ENCODE measurements at regions not wholly inside any gene's neighbourhood (a gene's known extent, or its start where the extent isn't known, plus 50 kb on each side); places are given as distances from the start of the nearest gene placed in this dataset.
A peak's percentile ranks its signal among the peaks of the same experiment; 100 is the strongest.

DNA sequence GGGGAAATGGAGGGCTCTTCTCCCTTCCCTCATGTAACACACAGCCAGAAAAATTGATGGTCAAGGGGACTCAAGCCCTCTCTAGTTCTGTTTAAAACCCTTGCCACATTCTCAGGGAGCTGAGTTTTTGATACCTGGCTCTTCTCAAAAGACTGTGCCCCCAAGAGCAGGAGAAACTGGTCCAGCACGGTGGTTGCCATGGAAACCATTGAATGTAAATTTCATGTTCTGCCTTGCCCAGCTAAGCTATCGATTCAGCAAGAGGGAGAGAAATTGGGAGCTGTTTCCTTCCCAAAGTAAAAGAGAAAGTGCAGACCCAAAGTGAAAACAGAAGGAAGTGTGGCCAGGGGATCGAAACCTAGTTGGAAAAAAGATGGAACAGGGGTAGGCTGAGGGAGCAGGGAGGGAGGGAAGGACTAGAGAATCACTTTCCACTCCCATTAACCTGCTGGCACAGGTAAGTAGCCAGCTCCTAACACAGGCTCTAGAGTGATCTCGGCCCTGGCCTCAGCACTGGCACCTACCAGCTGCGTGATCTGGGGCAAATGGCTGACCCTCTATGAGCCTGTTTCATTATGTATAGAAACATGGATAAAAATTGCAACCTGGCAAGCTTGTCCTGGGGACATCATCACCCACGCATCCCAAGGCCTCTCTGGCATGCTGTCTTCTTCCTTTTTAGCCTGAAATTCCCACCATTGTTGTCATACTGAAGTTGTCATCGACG lies 140.9 kb downstream of the TPRA1 start:
- Mint-ChIP-seq H3K27me3 (peaks cover 85% of the 10 kb centered on the region), H3K36me3 (ENCODE audit: low read depth) (peaks cover 7% of the 10 kb centered on the region), H3K27ac (no peak overlapping the region), H3K4me1 (peaks cover 6% of the 10 kb centered on the region), H3K4me3 (no peak overlapping the region)
- H3K9me3 ChIP-seq (ENCODE audit: control insufficient read depth, low read length, poor library complexity, severe bottlenecking) = no peaks in the 10 kb centered on the region
- ATAC-seq (no peak), DNase-seq (no peak)

DNA sequence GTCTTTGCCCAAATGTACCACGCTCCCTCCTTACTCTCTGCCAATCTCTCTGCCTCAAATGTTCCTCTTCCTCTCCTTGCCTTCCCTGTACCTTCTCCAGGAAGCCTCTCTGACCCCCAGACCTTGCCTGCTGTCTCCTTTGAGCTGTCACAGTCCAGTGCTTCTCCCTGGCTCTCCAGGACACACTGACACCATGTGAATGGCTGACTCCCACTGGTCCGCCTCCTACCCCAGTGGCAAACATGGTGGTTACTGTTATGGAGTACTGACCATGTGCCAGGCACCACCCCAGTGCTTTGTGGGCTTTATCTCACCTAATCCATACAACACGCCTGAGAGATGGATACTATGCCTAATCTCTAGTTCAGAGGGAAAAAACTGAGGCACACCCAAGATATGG lies 141.9 kb downstream of the TPRA1 start:
- no peak for DNase-seq
- no peak overlapping the region for H3K27ac Mint-ChIP-seq
- H3K4me3 Mint-ChIP-seq = no peak overlapping the region
- H3K9me3 ChIP-seq (ENCODE audit: control insufficient read depth, low read length, poor library complexity, severe bottlenecking) = no peaks in the 10 kb centered on the region
- peaks cover 77% of the 10 kb centered on the region for H3K27me3 Mint-ChIP-seq
- ATAC-seq = no peak
- peaks cover 4% of the 10 kb centered on the region for H3K4me1 Mint-ChIP-seq
- peaks cover 5% of the 10 kb centered on the region for H3K36me3 Mint-ChIP-seq (ENCODE audit: low read depth)

DNA sequence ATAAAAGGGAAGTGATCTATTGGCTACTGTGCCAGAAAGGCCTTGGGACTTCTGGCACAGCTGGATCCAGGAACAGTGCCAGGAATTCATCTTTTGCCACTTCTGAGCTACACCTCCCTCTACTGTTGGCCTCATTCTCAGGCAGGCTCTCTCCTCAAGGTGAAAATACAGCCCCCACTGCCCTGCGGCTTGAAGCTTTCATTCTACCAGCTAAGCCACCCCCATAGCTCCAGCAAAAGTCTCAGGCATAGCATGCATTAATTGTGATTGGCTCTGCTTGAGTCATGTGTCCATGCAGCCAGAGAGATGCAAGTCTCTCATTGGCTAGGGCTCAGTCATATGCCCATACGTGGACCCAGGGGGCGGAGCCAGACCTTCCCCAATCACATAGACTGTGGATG lies 142.4 kb downstream of the TPRA1 start:
- no peaks in the 10 kb centered on the region for H3K9me3 ChIP-seq (ENCODE audit: control insufficient read depth, low read length, poor library complexity, severe bottlenecking)
- ATAC-seq = no peak
- Mint-ChIP-seq H3K4me1 (peaks cover 4% of the 10 kb centered on the region), H3K36me3 (ENCODE audit: low read depth) (peaks cover 2% of the 10 kb centered on the region), H3K27ac (no peak overlapping the region), H3K27me3 (peaks cover 72% of the 10 kb centered on the region), H3K4me3 (no peak overlapping the region)
- no peak for DNase-seq

DNA sequence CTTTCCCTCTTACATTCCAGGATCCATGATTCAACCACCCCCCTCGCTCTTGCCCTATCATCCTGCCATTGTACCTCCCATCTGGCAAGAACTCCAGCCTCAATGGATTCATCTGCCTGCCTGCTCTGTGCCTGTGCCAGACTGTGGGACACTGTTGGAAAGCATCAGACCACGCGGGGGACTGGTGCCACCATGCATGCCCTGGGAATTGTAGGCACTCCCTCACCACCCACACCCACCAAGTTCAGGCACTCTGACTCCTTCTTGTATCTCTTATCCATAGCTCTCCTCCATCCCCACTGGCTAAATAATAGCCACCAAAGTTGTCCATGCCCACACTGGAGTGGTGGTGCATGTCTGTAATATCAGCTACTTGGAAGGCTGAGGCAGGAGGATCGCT lies 143.8 kb downstream of the TPRA1 start:
- Mint-ChIP-seq H3K4me3 (no peak overlapping the region), H3K4me1 (peaks cover 4% of the 10 kb centered on the region), H3K27ac (no peak overlapping the region), H3K36me3 (ENCODE audit: low read depth) (peaks cover 2% of the 10 kb centered on the region), H3K27me3 (peaks cover 65% of the 10 kb centered on the region)
- ATAC-seq = no peak
- H3K9me3 ChIP-seq (ENCODE audit: control insufficient read depth, low read length, poor library complexity, severe bottlenecking) = no peaks in the 10 kb centered on the region
- DNase-seq = no peak

DNA sequence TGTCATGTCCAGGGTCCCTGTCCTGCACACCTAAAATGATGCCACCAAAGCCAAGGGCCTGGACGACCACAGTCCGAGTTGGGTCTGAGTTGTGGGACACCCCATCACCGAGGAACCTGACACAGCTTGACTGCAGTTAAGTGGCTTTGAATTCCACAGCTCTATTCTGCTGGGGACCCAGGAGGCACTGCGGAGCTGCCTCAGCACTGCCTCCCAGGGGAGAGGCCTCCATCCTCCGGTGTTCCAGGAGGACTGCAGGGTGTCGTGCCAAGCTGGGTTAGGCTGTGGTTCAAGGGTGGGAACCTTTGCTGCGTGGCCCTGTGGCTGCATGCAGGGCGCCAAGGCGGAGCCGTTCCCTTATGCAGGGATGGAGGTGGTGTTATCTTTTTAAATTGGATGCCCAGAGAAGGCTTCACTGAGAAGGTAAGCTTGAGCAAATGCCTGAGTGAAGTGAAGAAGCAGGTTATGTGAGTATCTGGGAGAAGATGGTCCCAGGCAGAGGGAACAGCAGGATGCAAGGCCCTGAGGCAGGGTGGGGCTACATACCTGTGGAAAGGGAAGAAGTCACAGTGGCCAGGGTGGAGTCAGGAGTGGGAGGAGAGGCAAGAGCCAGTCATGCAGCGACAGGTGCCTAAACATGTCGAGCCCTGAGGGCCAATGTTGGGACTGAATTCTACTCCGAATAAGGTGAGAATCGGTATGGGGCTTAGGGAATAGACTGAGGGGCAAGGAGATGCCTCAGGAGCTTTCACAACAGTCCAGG lies 144.8 kb downstream of the TPRA1 start:
- H3K36me3 Mint-ChIP-seq (ENCODE audit: low read depth) = peaks cover 2% of the 10 kb centered on the region
- no peak overlapping the region for H3K4me3 Mint-ChIP-seq
- no peaks in the 10 kb centered on the region for H3K9me3 ChIP-seq (ENCODE audit: control insufficient read depth, low read length, poor library complexity, severe bottlenecking)
- H3K27me3 Mint-ChIP-seq = peaks cover 61% of the 10 kb centered on the region
- H3K4me1 Mint-ChIP-seq = peaks cover 4% of the 10 kb centered on the region
- no peak overlapping the region for H3K27ac Mint-ChIP-seq
- ATAC-seq (no peak), DNase-seq (no peak)

DNA sequence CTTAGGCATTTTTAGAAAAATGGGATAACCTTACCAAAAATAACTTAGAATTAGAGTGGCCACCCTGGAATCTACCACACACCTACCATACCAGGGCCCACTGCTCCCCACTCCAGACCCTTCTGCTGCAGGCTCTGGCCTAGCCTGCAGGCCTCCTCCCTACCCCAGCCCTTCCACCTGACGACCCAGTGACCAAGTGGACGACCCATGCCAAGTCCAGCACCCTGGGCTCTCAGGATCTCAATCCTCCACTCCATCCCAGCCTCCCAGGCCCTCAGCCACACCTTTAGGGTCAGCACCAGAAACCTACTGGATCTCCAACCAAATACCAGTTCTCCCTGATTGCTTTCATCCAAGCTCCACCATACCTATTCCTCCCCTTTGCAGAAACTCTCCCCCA lies 145.8 kb downstream of the TPRA1 start:
- H3K27me3 Mint-ChIP-seq = peaks cover 51% of the 10 kb centered on the region
- no peaks in the 10 kb centered on the region for H3K9me3 ChIP-seq (ENCODE audit: control insufficient read depth, low read length, poor library complexity, severe bottlenecking)
- H3K4me3 Mint-ChIP-seq = no peak overlapping the region
- H3K4me1 Mint-ChIP-seq = peaks cover 4% of the 10 kb centered on the region
- ATAC-seq = no peak
- H3K27ac Mint-ChIP-seq = no peak overlapping the region
- H3K36me3 Mint-ChIP-seq (ENCODE audit: low read depth) = peaks cover 2% of the 10 kb centered on the region
- DNase-seq = peak in 1 of 3 donors; percentile 1

DNA sequence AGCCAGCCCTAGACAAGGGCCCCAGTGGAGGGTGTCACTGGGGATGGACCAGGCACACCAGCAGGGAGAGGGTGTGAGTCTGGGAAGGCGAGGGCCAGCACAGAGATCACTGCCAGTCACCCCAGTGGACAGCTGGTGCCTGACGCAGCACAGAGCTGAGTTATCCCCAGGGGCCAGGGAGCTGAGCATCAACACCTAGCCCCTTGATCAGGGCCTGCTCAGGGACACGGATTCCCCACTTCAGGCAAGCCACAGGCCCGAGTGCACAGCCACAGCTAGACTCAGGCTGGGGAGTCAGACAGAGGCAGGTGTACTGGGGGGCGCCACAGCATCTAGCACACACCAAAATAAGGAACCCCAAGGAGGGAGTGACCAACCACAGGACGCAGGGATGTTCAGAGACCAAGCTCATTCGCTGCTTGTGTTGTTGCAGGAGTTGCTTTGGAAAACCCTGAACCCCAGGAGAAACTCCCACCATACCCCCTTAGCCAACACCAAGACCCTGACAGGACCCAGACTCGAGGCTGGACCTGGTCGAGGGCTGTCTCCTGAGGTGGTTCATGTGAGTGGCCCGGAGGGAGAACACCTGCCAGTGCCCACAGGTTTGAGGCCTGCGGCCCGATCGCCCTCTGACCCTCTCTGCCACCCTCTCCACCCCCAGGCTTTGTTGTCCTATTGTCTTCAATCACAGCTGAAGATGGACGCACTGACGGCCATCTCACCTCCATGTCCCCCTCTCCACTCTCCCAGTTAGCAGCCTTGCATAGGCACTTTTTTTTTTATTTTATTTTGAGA lies 146.8 kb downstream of the TPRA1 start:
- H3K4me1 Mint-ChIP-seq = peaks cover 4% of the 10 kb centered on the region
- no peak for ATAC-seq
- DNase-seq = peak in 1 of 3 donors; percentile 6
- H3K27me3 Mint-ChIP-seq = peaks cover 41% of the 10 kb centered on the region
- H3K36me3 Mint-ChIP-seq (ENCODE audit: low read depth) = peaks cover 2% of the 10 kb centered on the region
- H3K4me3 Mint-ChIP-seq = no peak overlapping the region
- no peak overlapping the region for H3K27ac Mint-ChIP-seq
- H3K9me3 ChIP-seq (ENCODE audit: control insufficient read depth, low read length, poor library complexity, severe bottlenecking) = no peaks in the 10 kb centered on the region

DNA sequence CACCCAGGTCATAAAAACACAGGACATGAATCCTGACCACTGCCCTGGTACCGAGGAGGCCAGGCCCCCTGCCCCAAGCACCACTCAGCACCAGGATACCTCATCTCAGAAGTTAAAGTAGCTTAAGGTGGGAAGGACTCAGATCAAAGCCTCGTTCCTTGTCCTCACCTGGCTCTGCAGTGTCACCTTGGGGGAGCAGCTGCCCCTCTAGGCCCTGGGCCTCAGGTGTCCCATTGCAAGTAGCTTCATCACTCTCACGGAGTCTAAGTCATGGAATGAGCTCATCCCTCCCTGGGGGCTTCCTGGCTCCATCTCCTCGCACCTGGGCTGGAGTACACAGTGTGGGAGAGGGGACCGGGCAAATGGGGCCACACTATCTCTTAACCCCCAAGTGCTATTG lies 148.0 kb downstream of the TPRA1 start:
- H3K27me3 Mint-ChIP-seq = peaks cover 35% of the 10 kb centered on the region
- H3K4me1 Mint-ChIP-seq = peaks cover 4% of the 10 kb centered on the region
- H3K36me3 Mint-ChIP-seq (ENCODE audit: low read depth) = peaks cover 2% of the 10 kb centered on the region
- DNase-seq (no peak), ATAC-seq (no peak)
- no peaks in the 10 kb centered on the region for H3K9me3 ChIP-seq (ENCODE audit: control insufficient read depth, low read length, poor library complexity, severe bottlenecking)
- H3K4me3 Mint-ChIP-seq = no peak overlapping the region
- no peak overlapping the region for H3K27ac Mint-ChIP-seq

DNA sequence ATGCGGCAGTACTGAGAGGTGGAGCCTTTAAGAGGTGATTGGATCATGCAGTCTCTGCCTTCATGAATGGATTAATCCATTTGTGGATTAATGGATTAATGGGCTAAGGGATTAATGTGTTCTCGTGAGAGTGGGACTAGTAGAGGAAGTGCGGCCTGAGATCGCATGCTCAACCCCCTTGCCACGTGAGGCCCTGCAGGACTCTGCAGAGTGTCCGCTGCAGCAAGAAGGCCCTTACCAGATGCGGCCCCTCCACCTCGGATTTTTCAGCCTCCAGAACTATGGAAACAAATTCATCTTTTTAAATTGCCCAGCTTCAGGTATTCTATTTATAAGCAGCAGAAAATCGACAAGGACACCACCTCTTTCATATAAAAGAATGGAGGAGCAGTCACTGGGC lies 148.8 kb downstream of the TPRA1 start:
- Mint-ChIP-seq H3K36me3 (ENCODE audit: low read depth) (peaks cover 2% of the 10 kb centered on the region), H3K4me3 (no peak overlapping the region), H3K27me3 (peaks cover 29% of the 10 kb centered on the region), H3K4me1 (peaks cover 4% of the 10 kb centered on the region), H3K27ac (no peak overlapping the region)
- no peak for ATAC-seq
- H3K9me3 ChIP-seq (ENCODE audit: control insufficient read depth, low read length, poor library complexity, severe bottlenecking) = no peaks in the 10 kb centered on the region
- DNase-seq = no peak

DNA sequence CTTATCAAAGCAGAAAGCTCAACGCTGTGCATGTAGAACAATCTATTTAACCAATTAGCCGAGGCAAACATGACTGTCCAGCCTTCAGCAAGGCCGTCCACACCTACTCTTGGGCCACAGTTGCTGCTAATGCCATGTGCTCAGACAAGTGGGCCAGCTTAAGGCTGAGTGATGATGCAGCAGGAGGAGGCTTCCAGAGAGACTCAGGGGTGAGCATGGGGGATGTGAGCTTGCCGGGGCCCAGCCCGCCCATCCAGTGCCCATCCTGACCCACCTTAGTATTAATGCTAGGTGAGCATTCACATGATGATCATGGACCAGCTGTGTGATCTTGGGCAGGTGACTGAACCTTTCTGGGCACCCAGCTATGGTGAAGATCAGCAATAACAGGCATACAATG lies 150.1 kb downstream of the TPRA1 start:
- no peak for DNase-seq
- Mint-ChIP-seq H3K27me3 (peaks cover 16% of the 10 kb centered on the region), H3K4me3 (no peak overlapping the region), H3K27ac (no peak overlapping the region), H3K36me3 (ENCODE audit: low read depth) (no peaks in the 10 kb centered on the region), H3K4me1 (no peaks in the 10 kb centered on the region)
- no peak for ATAC-seq
- H3K9me3 ChIP-seq (ENCODE audit: control insufficient read depth, low read length, poor library complexity, severe bottlenecking) = no peaks in the 10 kb centered on the region

DNA sequence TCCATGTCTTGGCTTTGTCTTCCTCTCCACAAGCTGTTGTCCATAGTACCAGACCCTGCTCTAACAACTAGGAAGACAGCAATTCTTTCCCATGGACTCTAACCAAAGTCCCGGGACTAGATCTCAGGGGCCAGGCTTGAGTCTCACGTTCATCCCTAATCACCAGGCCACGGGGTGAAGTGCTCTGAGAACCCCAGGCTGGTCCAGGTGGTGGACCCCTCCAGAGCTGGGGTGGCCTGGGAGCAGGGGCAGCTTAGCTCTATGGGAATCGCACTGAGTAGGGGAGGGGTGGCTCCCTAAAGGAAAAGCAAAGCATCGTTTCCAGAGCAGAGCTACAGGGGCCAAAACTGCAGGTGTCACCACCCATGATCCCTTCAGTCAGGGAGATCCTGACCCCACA lies 150.9 kb downstream of the TPRA1 start:
- no peaks in the 10 kb centered on the region for H3K9me3 ChIP-seq (ENCODE audit: control insufficient read depth, low read length, poor library complexity, severe bottlenecking)
- peaks cover 9% of the 10 kb centered on the region for H3K27me3 Mint-ChIP-seq
- no peaks in the 10 kb centered on the region for H3K4me1 Mint-ChIP-seq
- no peaks in the 10 kb centered on the region for H3K36me3 Mint-ChIP-seq (ENCODE audit: low read depth)
- no peak for DNase-seq
- no peak for ATAC-seq
- H3K27ac Mint-ChIP-seq = no peak overlapping the region
- no peak overlapping the region for H3K4me3 Mint-ChIP-seq

DNA sequence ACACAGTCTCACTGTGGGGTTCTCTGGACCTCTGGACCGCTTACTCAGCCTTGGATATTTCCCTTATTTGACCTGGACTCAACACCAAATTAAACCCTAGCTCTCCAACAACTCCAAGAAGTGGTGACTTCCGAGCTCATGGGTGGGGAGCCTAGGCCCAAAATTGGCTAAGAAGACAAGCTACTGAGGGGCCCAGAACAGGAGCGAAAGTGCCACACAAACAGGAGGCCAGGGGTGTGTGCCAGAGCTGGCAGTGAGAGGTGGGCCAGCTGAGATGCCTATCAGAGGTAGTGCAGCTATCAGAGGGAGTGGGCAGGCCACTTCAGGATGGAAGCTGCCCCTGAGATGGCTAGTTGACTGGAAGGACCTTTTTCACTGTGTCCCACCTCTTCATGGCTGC lies 151.1 kb upstream of the PRR20G start:
- H3K9me3 ChIP-seq (ENCODE audit: control insufficient read depth, low read length, poor library complexity, severe bottlenecking) = no peaks in the 10 kb centered on the region
- Mint-ChIP-seq H3K36me3 (ENCODE audit: low read depth) (no peaks in the 10 kb centered on the region), H3K27ac (no peak overlapping the region), H3K4me3 (no peak overlapping the region), H3K4me1 (no peaks in the 10 kb centered on the region), H3K27me3 (peaks cover 7% of the 10 kb centered on the region)
- ATAC-seq (no peak), DNase-seq (no peak)

DNA sequence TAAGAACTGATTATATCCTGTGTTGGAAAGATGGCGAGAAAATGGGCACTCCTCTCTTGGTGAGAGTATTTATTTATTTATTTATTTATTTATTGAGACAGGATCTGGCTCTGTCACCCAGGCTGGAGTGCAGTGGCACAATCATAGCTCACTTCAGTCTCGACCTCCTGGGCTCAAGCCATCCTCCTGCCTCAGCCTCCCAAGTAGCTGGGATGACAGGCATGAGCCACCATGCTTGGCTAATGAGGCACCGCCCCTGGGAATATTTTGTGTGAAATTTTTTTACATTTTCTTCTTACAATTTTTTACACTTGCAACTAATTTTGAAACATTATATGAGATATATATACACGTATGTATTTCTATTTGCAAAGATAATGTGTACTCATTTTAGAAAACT lies 150.5 kb upstream of the PRR20G start:
- Mint-ChIP-seq H3K27me3 (peaks cover 7% of the 10 kb centered on the region), H3K4me1 (no peaks in the 10 kb centered on the region), H3K36me3 (ENCODE audit: low read depth) (no peaks in the 10 kb centered on the region), H3K27ac (no peak overlapping the region), H3K4me3 (no peak overlapping the region)
- H3K9me3 ChIP-seq (ENCODE audit: control insufficient read depth, low read length, poor library complexity, severe bottlenecking) = no peaks in the 10 kb centered on the region
- no peak for DNase-seq
- ATAC-seq = no peak
